HUES6 (cell line): ENCODE measurements at regions not wholly inside any gene's neighbourhood (a gene's known extent, or its start where the extent isn't known, plus 50 kb on each side); places are given as distances from the start of the nearest gene placed in this dataset.
"Not testable (repeated sequence)": the region's sequence is repeated elsewhere in the genome, so short reads cannot be mapped to it uniquely, and the experiment has no call there.

ENCODE experiments used
- H3K27ac ChIP-seq: 2 replicates; pipeline ENCODE4 v1.7.0; 2013; ENCODE audit warnings: low read depth, mild to moderate bottlenecking, low read length, inconsistent platforms
- H3K27me3 ChIP-seq: 2 replicates; pipeline ENCODE4 v1.6.1; 2013; ENCODE audit warnings: low read length; ENCODE audit not compliant: control insufficient read depth, insufficient read depth
- H3K36me3 ChIP-seq: 2 replicates; pipeline ENCODE4 v1.6.1; 2013; ENCODE audit warnings: low read length; ENCODE audit not compliant: control insufficient read depth, insufficient read depth
- H3K4me1 ChIP-seq: 2 replicates; pipeline ENCODE4 v1.6.1; 2013; ENCODE audit warnings: low read length; ENCODE audit not compliant: control insufficient read depth, insufficient read depth
- H3K4me3 ChIP-seq: 2 replicates; pipeline ENCODE4 v1.5.1; 2013; ENCODE audit warnings: low read depth, low read length
- H3K9ac ChIP-seq: one replicate; pipeline ENCODE4 v1.6.1; 2013; ENCODE audit warnings: mild to moderate bottlenecking, low read length
- H3K9me3 ChIP-seq: 2 replicates; pipeline ENCODE4 v1.6.1; 2013; ENCODE audit warnings: low read depth, low read length; ENCODE audit not compliant: control insufficient read depth, insufficient read depth

DNA sequence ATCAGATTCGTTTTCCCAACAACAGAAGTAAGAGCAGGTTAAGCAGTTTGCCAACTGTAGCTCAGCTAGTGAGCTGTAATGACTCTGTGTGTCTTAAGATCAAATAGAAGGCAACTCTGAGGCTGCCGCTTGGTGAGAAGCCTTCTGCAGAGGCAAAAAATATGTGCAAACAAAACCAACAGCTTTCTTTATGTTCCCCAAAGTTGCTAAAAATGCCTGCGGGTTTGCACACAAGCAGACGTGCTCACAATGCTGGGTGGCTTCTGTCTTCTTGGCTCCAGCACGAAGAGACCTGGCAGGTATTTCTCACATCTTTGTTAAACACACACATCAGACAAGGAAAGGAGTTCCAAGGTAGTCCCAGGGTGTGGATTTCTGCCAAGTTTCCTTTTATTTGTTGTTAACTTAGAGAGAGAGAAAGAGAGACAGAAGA lies 158.9 kb upstream of the JUN start:
- H3K27ac ChIP-seq, result no peak overlapping the region
- H3K27me3 ChIP-seq, result no peaks in the 10 kb centered on the region
- no peaks in the 10 kb centered on the region for H3K9me3 ChIP-seq
- H3K36me3 ChIP-seq, result no peaks in the 10 kb centered on the region
- no peaks in the 10 kb centered on the region for H3K4me1 ChIP-seq
- H3K9ac ChIP-seq, result no peak overlapping the region
- no peak overlapping the region for H3K4me3 ChIP-seq

DNA sequence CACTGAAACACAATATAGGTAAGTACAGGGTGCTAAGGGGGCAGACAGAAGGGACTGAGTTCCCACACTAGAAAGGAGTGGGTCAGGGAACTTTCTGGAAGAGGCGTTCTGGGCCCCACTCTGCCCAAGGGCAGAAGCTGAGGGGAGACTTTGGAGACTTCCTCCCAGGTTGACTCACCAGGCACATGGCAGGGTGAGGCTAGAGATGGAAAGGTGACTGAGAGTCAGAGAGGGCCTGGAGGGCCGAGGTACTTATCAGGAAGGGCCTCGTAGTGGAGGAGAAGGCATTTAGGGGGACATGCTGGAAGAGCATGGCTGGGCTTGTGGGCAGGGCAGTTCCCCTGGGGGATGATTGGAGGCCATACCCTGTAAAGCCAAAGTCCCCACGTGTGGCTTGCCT lies 159.9 kb upstream of the JUN start:
- H3K27me3 ChIP-seq, result no peaks in the 10 kb centered on the region
- H3K27ac ChIP-seq, result no peak overlapping the region
- no peak overlapping the region for H3K4me3 ChIP-seq
- no peaks in the 10 kb centered on the region for H3K4me1 ChIP-seq
- no peak overlapping the region for H3K9ac ChIP-seq
- no peaks in the 10 kb centered on the region for H3K36me3 ChIP-seq
- no peaks in the 10 kb centered on the region for H3K9me3 ChIP-seq

DNA sequence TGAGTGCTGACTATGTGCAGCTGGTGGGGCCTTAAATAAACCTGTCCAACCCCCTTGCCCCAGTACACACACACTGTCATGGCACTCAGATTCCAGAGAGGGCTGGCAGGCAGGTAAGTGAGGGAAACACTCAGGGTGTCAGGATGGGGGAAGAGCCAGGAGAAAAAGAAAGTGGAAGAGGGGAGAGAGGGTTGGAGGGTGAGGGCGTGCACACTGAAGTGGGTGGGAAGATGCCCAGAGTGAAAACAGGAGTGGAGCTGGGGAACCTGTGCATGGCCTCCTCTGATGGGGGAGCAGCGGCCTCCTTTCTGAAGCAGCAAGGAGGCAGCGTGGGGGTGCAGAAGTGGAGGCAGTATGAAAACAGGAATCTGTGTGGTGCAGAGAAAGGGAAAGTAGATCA lies 160.6 kb upstream of the JUN start:
- no peak overlapping the region for H3K9ac ChIP-seq

DNA sequence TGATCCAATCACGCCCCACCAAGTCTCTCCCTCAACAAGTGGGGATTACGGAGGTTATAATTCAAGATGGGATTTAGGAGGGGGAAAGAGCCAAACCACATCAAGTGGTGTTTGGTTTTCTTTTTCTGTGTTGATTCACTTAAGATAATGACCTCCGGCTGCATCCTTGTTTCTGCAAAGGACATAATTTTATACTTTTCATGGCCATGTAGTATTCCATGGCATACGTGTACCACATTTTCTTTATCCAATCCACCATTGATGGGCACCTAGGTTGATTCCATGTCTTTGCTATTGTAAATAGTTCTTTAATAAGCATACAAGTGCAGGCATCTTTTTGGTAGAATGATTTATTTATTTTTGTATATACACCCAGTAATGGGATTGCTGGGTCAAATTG lies 162.5 kb upstream of the JUN start:
- no peaks in the 10 kb centered on the region for H3K9me3 ChIP-seq
- no peak overlapping the region for H3K27ac ChIP-seq
- no peak overlapping the region for H3K9ac ChIP-seq
- H3K4me3 ChIP-seq, result no peak overlapping the region
- H3K36me3 ChIP-seq, result no peaks in the 10 kb centered on the region
- no peaks in the 10 kb centered on the region for H3K27me3 ChIP-seq
- no peaks in the 10 kb centered on the region for H3K4me1 ChIP-seq

More for the DNA sequence above, 160.6 kb upstream of the JUN start:
- Histone ChIP-seq H3K9me3 (no peaks in the 10 kb centered on the region), H3K4me1 (no peaks in the 10 kb centered on the region), H3K4me3 (no peak overlapping the region), H3K36me3 (no peaks in the 10 kb centered on the region), H3K27ac (no peak overlapping the region), H3K27me3 (no peaks in the 10 kb centered on the region)

DNA sequence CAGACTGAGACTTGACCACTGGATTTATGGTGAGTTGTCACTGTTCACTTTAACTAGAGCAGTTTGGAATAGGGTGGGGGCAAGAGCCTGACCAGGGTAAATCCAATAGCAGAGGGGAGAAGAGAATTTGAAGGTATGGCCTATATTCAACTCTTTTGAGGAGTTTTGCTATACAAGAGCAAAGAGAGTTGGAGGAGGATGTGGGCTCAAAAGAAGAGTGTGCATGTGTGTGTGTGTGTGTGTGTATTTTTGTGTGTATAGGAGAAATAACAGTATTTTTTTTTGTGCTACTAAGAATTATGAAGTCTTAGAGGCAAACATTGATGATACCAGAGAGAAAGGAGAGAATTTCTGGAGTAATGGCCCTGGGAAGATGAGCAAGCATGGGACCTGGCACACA lies 164.8 kb upstream of the JUN start:
- Histone ChIP-seq H3K9ac (no peak overlapping the region), H3K36me3 (no peaks in the 10 kb centered on the region), H3K27ac (no peak overlapping the region), H3K9me3 (no peaks in the 10 kb centered on the region), H3K27me3 (no peaks in the 10 kb centered on the region), H3K4me1 (no peaks in the 10 kb centered on the region), H3K4me3 (no peak overlapping the region)

DNA sequence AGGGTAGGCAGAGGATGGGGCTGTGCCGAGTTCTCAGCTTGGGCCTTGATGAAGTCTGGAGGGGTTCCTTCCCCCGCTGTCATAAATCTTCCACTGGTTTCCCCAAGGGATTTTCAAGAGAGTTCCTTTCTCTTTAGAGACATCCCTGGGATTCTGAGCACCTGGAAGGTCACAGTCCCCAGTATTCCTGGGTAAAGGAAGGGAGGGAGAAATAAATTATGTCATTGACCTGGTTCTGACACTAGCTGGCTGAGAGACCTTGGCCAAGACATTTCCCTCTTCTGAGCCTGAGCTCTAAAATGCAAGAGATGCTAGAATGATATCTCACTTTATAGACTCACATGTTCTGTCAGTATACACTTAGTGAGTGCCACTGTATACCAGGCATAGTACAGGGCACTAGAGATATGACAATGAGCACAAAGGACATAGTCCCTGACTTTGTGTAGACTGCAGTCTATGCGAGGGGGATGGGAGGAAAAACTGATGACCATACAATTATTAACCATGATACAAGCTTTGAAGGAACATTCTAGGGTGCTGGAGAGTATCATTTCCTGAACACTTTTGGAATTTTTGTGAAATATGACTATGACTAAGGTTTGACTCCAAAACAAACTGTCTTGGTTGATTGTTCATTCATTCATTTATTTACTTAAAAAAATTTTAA lies 165.8 kb upstream of the JUN start:
- H3K4me1 ChIP-seq, result no peaks in the 10 kb centered on the region
- no peak overlapping the region for H3K9ac ChIP-seq
- no peak overlapping the region for H3K27ac ChIP-seq

DNA sequence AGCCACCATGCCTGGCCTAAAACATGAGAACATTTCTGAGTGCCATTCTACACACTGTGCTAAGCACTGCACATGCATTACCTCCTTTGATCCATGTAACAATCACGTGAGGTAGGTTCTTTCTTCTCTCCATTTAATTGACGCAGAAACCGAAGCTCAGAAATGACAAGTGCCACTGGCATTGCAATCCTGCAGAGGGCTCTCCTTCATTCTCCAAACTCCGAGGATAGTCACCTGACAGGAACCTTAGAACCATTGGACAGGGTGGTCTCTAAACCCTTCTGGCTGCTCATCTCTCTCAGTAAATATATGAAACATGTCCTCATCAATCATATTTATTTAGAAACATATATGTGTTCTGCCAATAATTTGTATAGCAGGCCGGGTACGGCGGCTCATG lies 167.1 kb upstream of the JUN start:
- H3K36me3 ChIP-seq, result no peaks in the 10 kb centered on the region
- H3K27me3 ChIP-seq, result no peaks in the 10 kb centered on the region
- H3K4me1 ChIP-seq, result no peaks in the 10 kb centered on the region
- no peak overlapping the region for H3K27ac ChIP-seq
- H3K9ac ChIP-seq, result no peak overlapping the region
- H3K9me3 ChIP-seq, result no peaks in the 10 kb centered on the region
- H3K4me3 ChIP-seq, result no peak overlapping the region

More for the DNA sequence above, 165.8 kb upstream of the JUN start:
- Histone ChIP-seq H3K27me3 (no peaks in the 10 kb centered on the region), H3K9me3 (no peaks in the 10 kb centered on the region), H3K36me3 (no peaks in the 10 kb centered on the region), H3K4me3 (no peak overlapping the region)

DNA sequence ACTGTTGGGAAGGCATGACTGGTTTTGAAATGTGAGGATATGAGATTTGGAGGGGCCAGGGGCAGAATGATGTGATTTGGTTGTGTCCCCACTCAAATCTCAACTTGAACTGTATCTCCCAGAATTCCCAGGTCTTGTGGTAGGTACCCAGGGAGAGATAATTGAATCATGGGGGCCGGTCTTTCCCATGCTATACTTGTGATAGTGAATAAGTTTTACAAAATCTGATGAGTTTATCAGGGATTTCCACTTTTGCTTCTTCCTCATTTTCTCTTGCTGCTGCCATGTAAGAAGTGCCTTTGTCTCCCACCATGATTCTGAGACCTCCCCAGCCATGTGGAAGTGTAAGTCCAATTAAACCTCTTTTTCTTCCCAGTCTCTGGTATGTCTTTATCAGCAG lies 170.1 kb upstream of the JUN start:
- H3K27ac ChIP-seq, H3K4me3 ChIP-seq, H3K27me3 ChIP-seq, H3K4me1 ChIP-seq, H3K9ac ChIP-seq, H3K36me3 ChIP-seq: not testable (repeated sequence)
- H3K9me3 ChIP-seq, result peaks cover 20% of the 10 kb centered on the region

DNA sequence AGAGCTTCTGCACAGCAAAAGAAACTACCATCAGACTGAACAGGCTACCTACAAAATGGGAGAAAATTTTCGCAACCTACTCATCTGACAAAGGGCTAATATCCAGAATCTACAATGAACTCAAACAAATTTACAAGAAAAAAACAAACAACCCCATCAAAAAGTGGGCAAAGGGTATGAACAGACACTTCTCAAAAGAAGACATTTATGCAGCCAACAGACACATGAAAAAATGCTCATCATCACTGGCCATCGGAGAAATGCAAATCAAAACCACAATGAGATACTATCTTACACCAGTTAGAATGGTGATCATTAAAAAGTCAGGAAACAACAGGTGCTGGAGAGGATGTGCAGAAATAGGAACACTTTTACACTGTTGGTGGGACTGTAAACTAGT lies 179.4 kb upstream of the JUN start:
- H3K4me3 ChIP-seq, H3K27ac ChIP-seq, H3K9ac ChIP-seq, H3K27me3 ChIP-seq, H3K36me3 ChIP-seq, H3K9me3 ChIP-seq, H3K4me1 ChIP-seq: not testable (repeated sequence)

DNA sequence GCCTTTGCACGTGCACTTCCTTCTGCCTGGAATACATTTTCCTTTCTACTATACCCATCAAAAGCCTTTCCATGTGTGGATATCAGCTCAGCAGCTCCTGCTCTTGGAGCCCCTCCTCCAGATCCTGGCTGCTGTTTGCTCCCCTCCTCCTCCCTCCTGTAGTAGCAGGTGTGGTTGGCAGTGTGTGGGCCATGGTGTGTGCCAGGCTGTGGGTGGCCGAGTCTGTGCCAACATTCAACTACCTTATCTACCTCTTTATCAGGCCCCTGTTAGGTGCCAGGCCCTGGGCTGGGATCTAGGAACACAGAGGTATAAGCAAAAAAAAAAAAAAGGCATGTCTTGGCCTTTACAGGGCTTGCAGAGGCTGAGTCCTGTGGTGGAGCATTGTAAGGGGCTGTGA lies 180.6 kb upstream of the JUN start:
- no peak overlapping the region for H3K4me3 ChIP-seq
- H3K9ac ChIP-seq, result no peak overlapping the region
- H3K9me3 ChIP-seq, result no peaks in the 10 kb centered on the region
- no peaks in the 10 kb centered on the region for H3K27me3 ChIP-seq
- no peaks in the 10 kb centered on the region for H3K36me3 ChIP-seq
- no peak overlapping the region for H3K27ac ChIP-seq
- peaks cover 4% of the 10 kb centered on the region; the same call in 1 of the 2 replicates for H3K4me1 ChIP-seq

DNA sequence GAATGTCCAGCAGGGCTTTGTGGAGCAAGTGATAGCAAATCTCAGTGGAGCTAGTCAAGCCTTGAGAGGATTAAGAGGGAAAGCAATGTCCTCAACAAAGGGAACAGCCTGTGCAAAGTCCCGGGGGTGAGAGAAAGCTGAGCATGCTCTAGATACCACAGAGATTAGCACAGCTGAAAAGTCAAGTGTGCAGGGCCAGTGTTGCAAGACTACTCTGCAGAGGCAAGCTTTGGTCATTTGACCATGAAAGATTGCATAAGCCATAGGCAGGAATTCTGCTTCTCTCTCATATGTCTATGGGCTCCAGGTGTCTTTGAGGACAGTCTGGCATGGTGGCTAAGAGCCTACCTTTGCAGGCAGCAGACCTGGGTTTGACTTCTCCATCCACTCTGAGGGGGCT lies 181.0 kb upstream of the JUN start:
- Histone ChIP-seq H3K4me3 (no peak overlapping the region), H3K27ac (no peak overlapping the region), H3K27me3 (no peaks in the 10 kb centered on the region), H3K9me3 (no peaks in the 10 kb centered on the region), H3K9ac (no peak overlapping the region), H3K4me1 (peaks cover 4% of the 10 kb centered on the region; the same call in 1 of the 2 replicates), H3K36me3 (no peaks in the 10 kb centered on the region)
